HEK293T (cell line): ENCODE measurements at regions not wholly inside any gene's neighbourhood (a gene's known extent, or its start where the extent isn't known, plus 50 kb on each side); places are given as distances from the start of the nearest gene placed in this dataset.

Experiments
- BHLHE40 ChIP-seq: fragments of 450-650 bp; IDR thresholded peaks from 2 replicates; pipeline ENCODE4 v1.6.1; 2016; ENCODE audit warnings: mild to moderate bottlenecking, moderate library complexity, borderline replicate concordance
- FOXA1 ChIP-seq: fragments of 450-650 bp; IDR thresholded peaks from 2 replicates; pipeline ENCODE4 v1.6.1; 2016; ENCODE audit warnings: mild to moderate bottlenecking
- FOXK2 ChIP-seq: fragments of 450-650 bp; IDR thresholded peaks from 2 replicates; pipeline ENCODE4 v1.6.1; 2016; ENCODE audit warnings: mild to moderate bottlenecking
- FOXM1 ChIP-seq: fragments of 450-650 bp; IDR thresholded peaks from 2 replicates; pipeline ENCODE4 v1.6.1; 2017; ENCODE audit warnings: mild to moderate bottlenecking, borderline replicate concordance
- HDGF ChIP-seq: fragments of 450-650 bp; IDR thresholded peaks from 2 replicates; pipeline ENCODE4 v1.6.1; 2017; ENCODE audit warnings: antibody characterized with exemption, borderline replicate concordance
- L3MBTL2 ChIP-seq: fragments of 450-650 bp; conservative IDR thresholded peaks from 2 replicates; pipeline ENCODE4 v1.6.1; 2016; ENCODE audit warnings: mild to moderate bottlenecking
- NFRKB ChIP-seq: fragments of 450-650 bp; IDR thresholded peaks from 2 replicates; pipeline ENCODE4 v1.6.1; 2016; ENCODE audit warnings: mild to moderate bottlenecking, moderate library complexity
- PKNOX1 ChIP-seq: fragments of 450-650 bp; IDR thresholded peaks from 2 replicates; pipeline ENCODE4 v1.6.1; 2016
- SP1 ChIP-seq: fragments of 450-650 bp; IDR thresholded peaks from 2 replicates; pipeline ENCODE4 v1.6.1; 2017
- SUZ12 ChIP-seq: fragments of 450-650 bp; IDR thresholded peaks from 2 replicates; pipeline ENCODE4 v1.6.1; 2016; ENCODE audit warnings: mild to moderate bottlenecking
- ZNF384 ChIP-seq: fragments of 450-650 bp; IDR thresholded peaks from 2 replicates; pipeline ENCODE4 v1.6.1; 2016

- TF ChIP-seq L3MBTL2, result no peak
- no peak for TF ChIP-seq HDGF
- no peak for TF ChIP-seq FOXK2
- TF ChIP-seq SUZ12, result no peak
- TF ChIP-seq FOXM1, result no peak
- TF ChIP-seq SP1, result no peak
- no peak for TF ChIP-seq NFRKB
- TF ChIP-seq FOXA1, result no peak
- no peak for TF ChIP-seq PKNOX1
- TF ChIP-seq ZNF384, result no peak
- TF ChIP-seq BHLHE40, result no peak
These were observed 886.9 kb downstream of the AMY1C start for GRCh38 chr1:104636581-104636980.
